ENCODE measurements at regions not wholly inside any gene's neighbourhood (a gene's known extent, or its start where the extent isn't known, plus 50 kb on each side); places are given as distances from the start of the nearest gene placed in this dataset.

GRCh38 chr6:11428895-11429294 lies 108.7 kb upstream of the TMEM170B start:
- TF ChIP-seq CTCF (IDR thresholded peaks at IDR 0.05): no peak
- TF ChIP-seq ZFX (IDR thresholded peaks at IDR 0.05; ENCODE audit: borderline replicate concordance): no peak
